Body of pancreas (tissue), 4 donors: ENCODE measurements at regions not wholly inside any gene's neighbourhood (a gene's known extent, or its start where the extent isn't known, plus 50 kb on each side); places are given as distances from the start of the nearest gene placed in this dataset.

Experiments
- CTCF ChIP-seq, 7 experiments: fragments of 450-650 bp in 4 of 7; fragments of 200-600 bp in 3 of 7; sonication (generic) in 3 of 7; IDR thresholded peaks; one replicate each; pipeline ENCODE4 v1.5.1; 2016 to 2019; ENCODE audit warnings: antibody characterized with exemption in 7 of 7
- POLR2A ChIP-seq, 3 donors: fragments of 450-650 bp; IDR thresholded peaks; one replicate each; pipeline ENCODE4 v1.6.1; 2016; ENCODE audit warnings: antibody characterized with exemption in 3 of 3, mild to moderate bottlenecking in 2 of 3

GRCh38 chr5:17012289-17012688 is 76.2 kb upstream of the MYO10 start:
- TF ChIP-seq CTCF (IDR thresholded peaks at IDR 0.05) (no peak), POLR2A (IDR thresholded peaks at IDR 0.05) (no peak)
